Heart right ventricle (tissue), 16 donors: ENCODE measurements at regions not wholly inside any gene's neighbourhood (a gene's known extent, or its start where the extent isn't known, plus 50 kb on each side); places are given as distances from the start of the nearest gene placed in this dataset.

ENCODE experiments used
- ATAC-seq, 8 donors: fragments of 200-7000 bp; cut with Tn5 transposase; one replicate each; pipeline ENCODE4 v1.9.1; 2020; ENCODE audit warnings: mild to moderate bottlenecking in 8 of 8, moderate library complexity in 8 of 8, moderate number of reproducible peaks in 1 of 8
- DNase-seq, 2 donors: peaks; one replicate each; pipeline ENCODE4 v3.0.0-alpha.2; 2020
- H3K27ac ChIP-seq, 10 donors: fragments of 200-600 bp; sonication (generic) in 2 of 10; one replicate each; pipeline versions ENCODE4 v1.5.0 to v1.8.0; 2020 to 2022; ENCODE audit warnings: mild to moderate bottlenecking in 3 of 10
- H3K27me3 ChIP-seq, 7 donors: fragments of 200-600 bp; one replicate each; pipeline ENCODE4 v1.8.0; 2021 to 2022; ENCODE audit warnings: mild to moderate bottlenecking in 2 of 7
- H3K36me3 ChIP-seq, 9 donors: fragments of 200-600 bp; sonication (generic) in 1 of 9; one replicate each; pipeline versions ENCODE4 v1.5.0 to v1.8.0; 2020 to 2022; ENCODE audit warnings: mild to moderate bottlenecking in 2 of 9
- H3K4me1 ChIP-seq, 9 donors: fragments of 200-600 bp; sonication (generic) in 1 of 9; one replicate each; pipeline versions ENCODE4 v1.5.0 to v1.8.0; 2020 to 2022; ENCODE audit warnings: mild to moderate bottlenecking in 4 of 9
- H3K4me3 ChIP-seq, 10 donors: fragments of 200-600 bp; sonication (generic) in 2 of 10; one replicate each; pipeline versions ENCODE4 v1.5.0 to v1.8.0; 2020 to 2022; ENCODE audit warnings: mild to moderate bottlenecking in 7 of 10, moderate library complexity in 2 of 10
- H3K9me3 ChIP-seq, 11 donors: fragments of 200-600 bp in 10 of 11; sonication (generic) in 2 of 11; one replicate each; pipeline versions ENCODE4 v1.5.0 to v1.8.0; 2013 to 2022; ENCODE audit warnings: mild to moderate bottlenecking in 2 of 11, control low read depth in 1 of 11, moderate library complexity in 1 of 11
- CTCF ChIP-seq, 9 donors: fragments of 200-600 bp; sonication (generic) in 2 of 9; IDR thresholded peaks; one replicate each; pipeline versions ENCODE4 v1.5.0 to v1.8.0; 2021 to 2022; ENCODE audit warnings: antibody characterized with exemption in 9 of 9, mild to moderate bottlenecking in 5 of 9, moderate library complexity in 1 of 9
- WGBS, 2 donors: extraction: QIAGEN DNeasy Blood & Tissue Kit; methylation state at CpG; one replicate each; pipeline ENCODE4 v1.1.7; 2013; ENCODE audit warnings: inconsistent platforms in 1 of 2; 5-methylcytosine and 5-hydroxymethylcytosine counted together
- intact Hi-C, 10 donors: fragments of 100-400 bp; cut with DNase I; formaldehyde crosslinking; loops; one replicate each; pipeline versions ENCODE4 v1.11.1 to v1.14.2; 2022
- donor health status: Arrhythmogenic right ventricular cardiomyopathy.
- donor health status: ischemic (EF 13 %, LVEDD 7.1; RV severe dilation, severe dysfunction).
- donor health status: healthy with polysubstance abuse.
- donor health status: DM: no; HTN: yes; CAD: no.
- donor health status: DM: no; HTN: no; CAD: no.
- donor health status: ischemic (EF 25% LVEDD 6.9; RV normal size, moderate dysfunction).
- donor health status: ischemic (EF 25% LVEDD 5.7; RV mildly dilated, moderate dysfunction).
- donor health status: healthy.
- donor health status: DM: yes; HTN: yes; CAD: no.
- donor health status: Ischemic cardiomyopathy.
- donor health status: ischemic (EF 35%, LVEDD 5.7; RV mildly dilated, moderate dysfunction).
- donor health status: nonischemic (EF 11% LVEDD 7.7; RV severe dilation, severe dysfunction).
- donor health status: DM: yes; HTN: yes; CAD: no.
- donor health status: PGD.
- donor health status: ischemic (EF 29% LVEDD 5.4; RV normal size, mild dysfunction).
- donor health status: nonischemic (EF 23%, LVEDD 6.1; RV moderate dilation, normal function).

- Histone ChIP-seq H3K9me3 (no peaks in the 10 kb centered on the region), H3K27me3 (no peaks in the 10 kb centered on the region), H3K4me1 (no peaks in the 10 kb centered on the region), H3K4me3 (no peak overlapping the region), H3K27ac (no peak overlapping the region), H3K36me3 (no peaks in the 10 kb centered on the region)
- WGBS, 2 donors, result 31 to 41% methylated on average over 1 of the region's 1 CpG
- DNase-seq (no peak), ATAC-seq (no peak)
- intact Hi-C loops, result no loop called here
- TF ChIP-seq CTCF (IDR thresholded peaks at IDR 0.05), result no peak
These were observed 1068.2 kb upstream of the AMELY start for GRCh38 chrY:7979770-7980169.

GRCh38 chrY:7977301-7977700 is 1065.7 kb upstream of the AMELY start:
- no peak for TF ChIP-seq CTCF (IDR thresholded peaks at IDR 0.05)
- no peak overlapping the region for H3K4me3 ChIP-seq
- H3K27me3 ChIP-seq, result no peaks in the 10 kb centered on the region
- 57 to 67% methylated on average over 1 of the region's 1 CpG for WGBS, 2 donors
- no peaks in the 10 kb centered on the region for H3K4me1 ChIP-seq
- no peak for DNase-seq
- no peak overlapping the region for H3K27ac ChIP-seq
- no peak for ATAC-seq
- no peaks in the 10 kb centered on the region for H3K36me3 ChIP-seq
- intact Hi-C loops, result no loop called here
- H3K9me3 ChIP-seq, result no peaks in the 10 kb centered on the region

GRCh38 chrY:7968293-7968692 is 1056.7 kb upstream of the AMELY start:
- Histone ChIP-seq H3K4me1 (no peaks in the 10 kb centered on the region), H3K27ac (no peak overlapping the region), H3K27me3 (no peaks in the 10 kb centered on the region), H3K9me3 (no peaks in the 10 kb centered on the region), H3K4me3 (no peak overlapping the region), H3K36me3 (no peaks in the 10 kb centered on the region)
- no peak for ATAC-seq
- no peak for DNase-seq
- intact Hi-C loops, result no loop called here
- no peak for TF ChIP-seq CTCF (IDR thresholded peaks at IDR 0.05)
- WGBS, 2 donors, result 74 to 78% methylated on average over 2 of the region's 2 CpGs

- 79 to 80% methylated on average over 2 of the region's 2 CpGs for WGBS, 2 donors
- Histone ChIP-seq H3K27ac (no peak overlapping the region), H3K27me3 (no peaks in the 10 kb centered on the region), H3K4me1 (no peaks in the 10 kb centered on the region), H3K9me3 (no peaks in the 10 kb centered on the region), H3K4me3 (no peak overlapping the region), H3K36me3 (no peaks in the 10 kb centered on the region)
- no peak for TF ChIP-seq CTCF (IDR thresholded peaks at IDR 0.05)
- intact Hi-C loops, result no loop called here
- DNase-seq (no peak), ATAC-seq (no peak)
These were observed 1055.4 kb upstream of the AMELY start for GRCh38 chrY:7966916-7967315.

- Histone ChIP-seq H3K4me3 (no peak overlapping the region), H3K27me3 (no peaks in the 10 kb centered on the region), H3K4me1 (no peaks in the 10 kb centered on the region), H3K27ac (no peak overlapping the region), H3K9me3 (no peaks in the 10 kb centered on the region), H3K36me3 (no peaks in the 10 kb centered on the region)
- intact Hi-C loops, result no loop called here
- TF ChIP-seq CTCF (IDR thresholded peaks at IDR 0.05), result no peak
- DNase-seq, result no peak
- no peak for ATAC-seq
- WGBS, 2 donors, result 68 to 79% methylated on average over 3 of the region's 3 CpGs
These were observed 1051.8 kb upstream of the AMELY start for GRCh38 chrY:7963393-7963792.
